ENCODE measurements at regions not wholly inside any gene's neighbourhood (a gene's known extent, or its start where the extent isn't known, plus 50 kb on each side); places are given as distances from the start of the nearest gene placed in this dataset.

GRCh38 chr1:34403156-34403555, 226.4 kb downstream of the C1orf94 start:
- DNase-seq (ENCODE audit: low read depth) = no peak
- H3K4me3 ChIP-seq (ENCODE audit: low read depth, low read length) = no peak overlapping the region
- TF ChIP-seq CTCF (IDR thresholded peaks at IDR 0.05; ENCODE audit: insufficient read depth, low read depth, low read length, missing control alignments) = no peak

GRCh38 chr1:34404804-34405203, 228.1 kb downstream of the C1orf94 start:
- DNase-seq (ENCODE audit: low read depth) = no peak
- H3K4me3 ChIP-seq (ENCODE audit: low read depth, low read length) = no peak overlapping the region
- TF ChIP-seq CTCF (IDR thresholded peaks at IDR 0.05; ENCODE audit: insufficient read depth, low read depth, low read length, missing control alignments) = no peak

GRCh38 chr1:34405266-34405959, 228.7 kb downstream of the C1orf94 start:
- no peak overlapping the region for H3K4me3 ChIP-seq (ENCODE audit: low read depth, low read length)
- no peak for DNase-seq (ENCODE audit: low read depth)
- no peak for TF ChIP-seq CTCF (IDR thresholded peaks at IDR 0.05; ENCODE audit: insufficient read depth, low read depth, low read length, missing control alignments)

GRCh38 chr1:34406377-34406776, 229.7 kb downstream of the C1orf94 start:
- TF ChIP-seq CTCF (IDR thresholded peaks at IDR 0.05; ENCODE audit: insufficient read depth, low read depth, low read length, missing control alignments) = no peak
- no peak for DNase-seq (ENCODE audit: low read depth)
- H3K4me3 ChIP-seq (ENCODE audit: low read depth, low read length) = no peak overlapping the region

- no peak overlapping the region for H3K4me3 ChIP-seq (ENCODE audit: low read depth, low read length)
- no peak for TF ChIP-seq CTCF (IDR thresholded peaks at IDR 0.05; ENCODE audit: insufficient read depth, low read depth, low read length, missing control alignments)
- no peak for DNase-seq (ENCODE audit: low read depth)
Observed at GRCh38 chr1:34406833-34407539, 230.3 kb downstream of the C1orf94 start.

GRCh38 chr1:34408011-34408410, 231.3 kb downstream of the C1orf94 start:
- DNase-seq (ENCODE audit: low read depth) = no peak
- no peak for TF ChIP-seq CTCF (IDR thresholded peaks at IDR 0.05; ENCODE audit: insufficient read depth, low read depth, low read length, missing control alignments)
- H3K4me3 ChIP-seq (ENCODE audit: low read depth, low read length) = no peak overlapping the region
